Sigmoid colon (tissue), 6 donors: ENCODE measurements at regions not wholly inside any gene's neighbourhood (a gene's known extent, or its start where the extent isn't known, plus 50 kb on each side); places are given as distances from the start of the nearest gene placed in this dataset.
"Not testable (repeated sequence)": the region's sequence is repeated elsewhere in the genome, so short reads cannot be mapped to it uniquely, and the experiment has no call there.

Experiments
- DNase-seq: peaks from one replicate; pipeline ENCODE4 v3.0.0-alpha.2; 2019
- H3K27ac ChIP-seq, 4 donors: fragments of 200-600 bp; sonication (generic); one replicate each; pipeline ENCODE4 v1.5.1; 2016 to 2019; ENCODE audit warnings: mild to moderate bottlenecking in 1 of 4
- H3K27me3 ChIP-seq, 3 donors: fragments of 200-600 bp; sonication (generic); one replicate each; pipeline ENCODE4 v1.5.1; 2019; ENCODE audit warnings: mild to moderate bottlenecking in 1 of 3
- H3K36me3 ChIP-seq, 4 donors: fragments of 200-600 bp; sonication (generic); one replicate each; pipeline ENCODE4 v1.5.1; 2016 to 2019
- H3K4me1 ChIP-seq, 4 donors: fragments of 200-600 bp; sonication (generic); one replicate each; pipeline ENCODE4 v1.5.1; 2017 to 2019
- H3K4me3 ChIP-seq, 4 donors: fragments of 200-600 bp; sonication (generic); one replicate each; pipeline ENCODE4 v1.5.1; 2017 to 2019; ENCODE audit warnings: mild to moderate bottlenecking in 2 of 4, moderate library complexity in 1 of 4
- H3K9me3 ChIP-seq, 4 donors: fragments of 200-600 bp in 3 of 4; sonication (generic) in 3 of 4; one replicate each; pipeline versions ENCODE4 v1.5.1 to v1.6.1; 2013 to 2019
- CTCF ChIP-seq, 4 experiments: fragments of 450-650 bp in 3 of 4; fragments of 200-600 bp in 1 of 4; IDR thresholded peaks; one replicate each; pipeline ENCODE4 v1.5.1; 2016 to 2019; ENCODE audit warnings: antibody characterized with exemption in 4 of 4, mild to moderate bottlenecking in 3 of 4, moderate library complexity in 2 of 4
- EP300 ChIP-seq, 4 donors: sonication (generic); formaldehyde crosslinking; IDR thresholded peaks; one replicate each; pipeline ENCODE4 v1.6.1; 2017; ENCODE audit warnings: antibody characterized with exemption in 4 of 4
- POLR2A ChIP-seq, 2 donors: fragments of 450-650 bp; IDR thresholded peaks; one replicate each; pipeline ENCODE4 v1.6.1; 2016; ENCODE audit warnings: antibody characterized with exemption in 2 of 2, mild to moderate bottlenecking in 2 of 2, moderate library complexity in 2 of 2
- POLR2AphosphoS5 ChIP-seq, 4 donors: sonication (generic); formaldehyde crosslinking; IDR thresholded peaks; one replicate each; pipeline ENCODE4 v1.6.1; 2017; ENCODE audit warnings: antibody characterized with exemption in 4 of 4
- WGBS, 2 donors: extraction: QIAGEN DNeasy Blood & Tissue Kit; methylation state at CpG; one replicate each; pipeline ENCODE4 v1.1.7; 2013; 5-methylcytosine and 5-hydroxymethylcytosine counted together
- intact Hi-C: fragments of 100-400 bp; cut with DNase I; formaldehyde crosslinking; loops from one replicate; pipeline ENCODE4 v1.15.1; 2023
- donor health status: healthy with polysubstance abuse.
- donor health status: healthy.

GRCh38 chr5:159490507-159490906, 160.2 kb upstream of the IL12B start:
- DNase-seq, result no peak
- Histone ChIP-seq H3K4me3 (no peak overlapping the region), H3K27me3 (no peaks in the 10 kb centered on the region), H3K4me1 (no peaks in the 10 kb centered on the region), H3K9me3 (no peaks in the 10 kb centered on the region), H3K36me3 (no peaks in the 10 kb centered on the region), H3K27ac (no peak overlapping the region)
- 71 to 85% methylated on average over 2 of the region's 2 CpGs for WGBS, 2 donors
- TF ChIP-seq CTCF (IDR thresholded peaks at IDR 0.05) (no peak), POLR2A (IDR thresholded peaks at IDR 0.05) (no peak), EP300 (IDR thresholded peaks at IDR 0.05) (no peak), POLR2AphosphoS5 (IDR thresholded peaks at IDR 0.05) (no peak)
- intact Hi-C loops, result no loop called here

GRCh38 chr5:159493696-159494095, 163.4 kb upstream of the IL12B start:
- no peak overlapping the region for H3K27ac ChIP-seq
- no peak for DNase-seq
- no peaks in the 10 kb centered on the region for H3K27me3 ChIP-seq
- no peak for TF ChIP-seq CTCF (IDR thresholded peaks at IDR 0.05)
- TF ChIP-seq EP300 (IDR thresholded peaks at IDR 0.05), result no peak
- TF ChIP-seq POLR2AphosphoS5 (IDR thresholded peaks at IDR 0.05), result no peak
- TF ChIP-seq POLR2A (IDR thresholded peaks at IDR 0.05), result no peak
- intact Hi-C loops, result no loop called here
- no peak overlapping the region for H3K4me3 ChIP-seq
- no peaks in the 10 kb centered on the region for H3K9me3 ChIP-seq
- no peaks in the 10 kb centered on the region for H3K36me3 ChIP-seq
- no peaks in the 10 kb centered on the region for H3K4me1 ChIP-seq

GRCh38 chr5:159496773-159497172, 166.5 kb upstream of the IL12B start:
- Histone ChIP-seq H3K9me3 (no peaks in the 10 kb centered on the region), H3K4me3 (no peak overlapping the region), H3K27me3 (no peaks in the 10 kb centered on the region), H3K4me1 (no peaks in the 10 kb centered on the region), H3K27ac (no peak overlapping the region), H3K36me3 (no peaks in the 10 kb centered on the region)
- WGBS, 2 donors, result 88 to 93% methylated on average over 7 of the region's 7 CpGs
- DNase-seq, result no peak
- TF ChIP-seq EP300 (IDR thresholded peaks at IDR 0.05) (no peak), CTCF (IDR thresholded peaks at IDR 0.05) (no peak), POLR2A (IDR thresholded peaks at IDR 0.05) (no peak), POLR2AphosphoS5 (IDR thresholded peaks at IDR 0.05) (no peak)
- intact Hi-C loops, result no loop called here

DNA sequence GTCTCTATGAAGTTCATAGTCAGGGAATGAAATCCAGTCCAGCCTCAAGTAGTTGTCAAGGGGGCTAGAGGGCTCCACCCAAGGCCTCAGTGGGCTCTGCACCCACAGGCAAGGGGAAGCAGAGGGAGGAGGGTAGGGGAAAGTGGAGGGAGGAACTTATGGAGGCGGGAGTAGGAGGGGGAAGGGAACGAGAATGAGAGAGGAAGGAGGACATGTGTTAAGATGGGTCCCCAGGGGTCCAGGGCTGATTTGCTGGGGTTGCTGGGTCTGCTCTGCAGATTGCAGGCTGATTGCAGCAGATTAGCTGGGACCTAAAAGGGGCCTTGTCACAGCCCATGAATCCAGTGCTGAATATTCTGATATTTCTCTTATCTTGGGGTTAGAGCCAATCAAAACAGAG, 166.9 kb upstream of the IL12B start:
- intact Hi-C loops, result no loop called here
- Histone ChIP-seq H3K4me3 (no peak overlapping the region), H3K9me3 (no peaks in the 10 kb centered on the region), H3K4me1 (no peaks in the 10 kb centered on the region), H3K36me3 (no peaks in the 10 kb centered on the region), H3K27ac (no peak overlapping the region), H3K27me3 (no peaks in the 10 kb centered on the region)
- WGBS, 2 donors, result 44 to 61% methylated on average over 2 of the region's 2 CpGs
- TF ChIP-seq POLR2AphosphoS5 (IDR thresholded peaks at IDR 0.05) (no peak), POLR2A (IDR thresholded peaks at IDR 0.05) (no peak), CTCF (IDR thresholded peaks at IDR 0.05) (no peak), EP300 (IDR thresholded peaks at IDR 0.05) (no peak)
- no peak for DNase-seq

- TF ChIP-seq EP300 (IDR thresholded peaks at IDR 0.05) (no peak), CTCF (IDR thresholded peaks at IDR 0.05) (no peak), POLR2A (IDR thresholded peaks at IDR 0.05) (no peak), POLR2AphosphoS5 (IDR thresholded peaks at IDR 0.05) (no peak)
- H3K27me3 ChIP-seq, result no peaks in the 10 kb centered on the region
- H3K27ac ChIP-seq, result no peak overlapping the region
- H3K9me3 ChIP-seq, result no peaks in the 10 kb centered on the region
- no peak overlapping the region for H3K4me3 ChIP-seq
- H3K36me3 ChIP-seq, result no peaks in the 10 kb centered on the region
- H3K4me1 ChIP-seq, result no peaks in the 10 kb centered on the region
- intact Hi-C loops, result no loop called here
- DNase-seq, result no peak
Observed at GRCh38 chr5:159498630-159499029, 168.3 kb upstream of the IL12B start.

GRCh38 chr5:159502116-159502515, 171.8 kb upstream of the IL12B start:
- H3K9me3 ChIP-seq, intact Hi-C loops, DNase-seq, H3K27ac ChIP-seq, H3K4me3 ChIP-seq, H3K27me3 ChIP-seq, H3K36me3 ChIP-seq: not testable (repeated sequence)
- WGBS, 2 donors, result 89 to 92% methylated on average over 4 of the region's 4 CpGs
- peaks cover 0 to 14% (median 13%) of the 10 kb centered on the region in 4 donors for H3K4me1 ChIP-seq
